NB4 (cell line): ENCODE measurements at regions not wholly inside any gene's neighbourhood (a gene's known extent, or its start where the extent isn't known, plus 50 kb on each side); places are given as distances from the start of the nearest gene placed in this dataset.

ENCODE experiments used
- DNase-seq: peaks from one replicate; pipeline ENCODE4 v3.0.0; 2010; ENCODE audit warnings: low read depth
- H3K4me3 ChIP-seq: one replicate; pipeline ENCODE4 v1.5.1; 2011; ENCODE audit warnings: mild to moderate bottlenecking, low read depth, low read length, moderate library complexity
- CTCF ChIP-seq: IDR thresholded peaks from one replicate; pipeline ENCODE4 v1.5.1; 2012; ENCODE audit warnings: low read depth, low read length
- MAX ChIP-seq: IDR thresholded peaks from 2 replicates; pipeline ENCODE4 v1.6.1; 2011; ENCODE audit warnings: low read depth, low read length
- MYC ChIP-seq: IDR thresholded peaks from 2 replicates; pipeline ENCODE4 v1.6.1; 2011; ENCODE audit warnings: low read depth, low read length
- POLR2A ChIP-seq: IDR thresholded peaks from 2 replicates; pipeline ENCODE4 v1.6.1; 2011; ENCODE audit warnings: mild to moderate bottlenecking; ENCODE audit not compliant: insufficient read length; ENCODE audit errors: extremely low read depth

GRCh38 chr1:36689992-36690391 lies 207.3 kb upstream of the CSF3R start:
- H3K4me3 ChIP-seq = no peak overlapping the region
- no peak for DNase-seq
- TF ChIP-seq MYC (no peak), CTCF (no peak), POLR2A (no peak), MAX (no peak)

GRCh38 chr1:36687312-36687711 lies 204.6 kb upstream of the CSF3R start:
- no peak for DNase-seq
- no peak for TF ChIP-seq CTCF
- no peak for TF ChIP-seq MAX
- no peak for TF ChIP-seq POLR2A
- no peak for TF ChIP-seq MYC
- H3K4me3 ChIP-seq = no peak overlapping the region

GRCh38 chr1:36675931-36676562 lies 193.3 kb upstream of the CSF3R start:
- H3K4me3 ChIP-seq = no peak overlapping the region
- TF ChIP-seq MAX (no peak), MYC (no peak), POLR2A (no peak), CTCF (no peak)
- no peak for DNase-seq

- TF ChIP-seq MAX = no peak
- TF ChIP-seq POLR2A = no peak
- no peak for TF ChIP-seq MYC
- no peak for TF ChIP-seq CTCF
- no peak overlapping the region for H3K4me3 ChIP-seq
Measured at GRCh38 chr1:36675106-36675505, 192.4 kb upstream of the CSF3R start.

GRCh38 chr1:36673202-36673601 lies 190.5 kb upstream of the CSF3R start:
- H3K4me3 ChIP-seq = no peak overlapping the region
- DNase-seq = no peak
- TF ChIP-seq POLR2A (no peak), CTCF (no peak), MYC (no peak), MAX (no peak)

More at GRCh38 chr1:36675106-36675505, 192.4 kb upstream of the CSF3R start:
- DNase-seq = no peak
